HG03565 (cell line): ENCODE measurements at regions not wholly inside any gene's neighbourhood (a gene's known extent, or its start where the extent isn't known, plus 50 kb on each side); places are given as distances from the start of the nearest gene placed in this dataset.
A peak's percentile ranks its signal among the peaks of the same experiment; 100 is the strongest.
"Not testable (repeated sequence)": the region's sequence is repeated elsewhere in the genome, so short reads cannot be mapped to it uniquely, and the experiment has no call there.

Experiments used
- ATAC-seq: cut with Tn5 transposase; IDR thresholded peaks from one replicate; pipeline ENCODE4 v1.9.1; 2021; ENCODE audit warnings: mild to moderate bottlenecking, moderate library complexity; ENCODE audit not compliant: unreplicated experiment

DNA sequence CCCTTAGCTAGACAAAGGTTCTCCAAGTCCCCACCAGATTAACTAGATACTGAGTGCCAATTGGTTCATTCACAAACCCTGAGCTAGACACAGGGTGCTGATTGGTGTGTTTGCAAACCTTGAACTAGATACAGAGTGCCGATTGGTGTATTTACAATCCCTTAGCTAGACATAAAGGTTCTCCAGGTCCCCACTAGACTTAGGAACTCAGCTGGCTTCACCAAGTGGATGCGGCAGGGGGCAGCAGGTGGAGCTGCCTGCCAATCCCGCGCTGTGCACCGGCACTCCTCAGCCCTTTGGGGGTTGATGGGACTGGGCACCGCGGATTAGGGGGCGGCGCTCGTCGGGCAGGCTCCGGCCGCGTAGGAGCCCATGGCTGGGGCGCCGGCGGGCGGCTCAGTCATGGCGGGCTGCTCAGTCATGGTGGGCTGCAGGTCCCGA is 157.6 kb downstream of the KLRB1 start:
- not testable (repeated sequence) for ATAC-seq

GRCh38 chr12:9449657-9450126 is 158.0 kb downstream of the KLRB1 start:
- not testable (repeated sequence) for ATAC-seq

GRCh38 chr12:9449181-9449580 is 158.5 kb downstream of the KLRB1 start:
- ATAC-seq = no peak

DNA sequence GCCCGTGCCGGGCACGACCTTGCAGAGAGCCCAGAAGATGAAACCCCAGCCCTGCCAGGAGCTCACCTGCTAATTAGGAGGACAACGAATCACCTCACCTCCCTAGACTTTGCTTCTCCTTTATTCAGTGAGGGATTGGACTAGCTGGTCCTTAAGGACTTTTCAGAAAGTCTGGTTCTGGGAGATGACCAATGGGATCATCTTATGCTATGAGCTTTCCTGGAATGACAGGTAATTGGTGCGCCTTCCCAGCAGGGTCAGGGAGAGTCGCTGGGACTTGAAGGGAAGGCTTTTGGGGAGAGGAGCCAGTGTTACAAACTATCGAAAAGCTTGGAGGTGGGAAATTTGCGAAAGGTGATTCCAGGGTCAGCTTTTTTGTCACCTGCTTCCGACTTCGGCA is 159.1 kb downstream of the KLRB1 start:
- not testable (repeated sequence) for ATAC-seq

DNA sequence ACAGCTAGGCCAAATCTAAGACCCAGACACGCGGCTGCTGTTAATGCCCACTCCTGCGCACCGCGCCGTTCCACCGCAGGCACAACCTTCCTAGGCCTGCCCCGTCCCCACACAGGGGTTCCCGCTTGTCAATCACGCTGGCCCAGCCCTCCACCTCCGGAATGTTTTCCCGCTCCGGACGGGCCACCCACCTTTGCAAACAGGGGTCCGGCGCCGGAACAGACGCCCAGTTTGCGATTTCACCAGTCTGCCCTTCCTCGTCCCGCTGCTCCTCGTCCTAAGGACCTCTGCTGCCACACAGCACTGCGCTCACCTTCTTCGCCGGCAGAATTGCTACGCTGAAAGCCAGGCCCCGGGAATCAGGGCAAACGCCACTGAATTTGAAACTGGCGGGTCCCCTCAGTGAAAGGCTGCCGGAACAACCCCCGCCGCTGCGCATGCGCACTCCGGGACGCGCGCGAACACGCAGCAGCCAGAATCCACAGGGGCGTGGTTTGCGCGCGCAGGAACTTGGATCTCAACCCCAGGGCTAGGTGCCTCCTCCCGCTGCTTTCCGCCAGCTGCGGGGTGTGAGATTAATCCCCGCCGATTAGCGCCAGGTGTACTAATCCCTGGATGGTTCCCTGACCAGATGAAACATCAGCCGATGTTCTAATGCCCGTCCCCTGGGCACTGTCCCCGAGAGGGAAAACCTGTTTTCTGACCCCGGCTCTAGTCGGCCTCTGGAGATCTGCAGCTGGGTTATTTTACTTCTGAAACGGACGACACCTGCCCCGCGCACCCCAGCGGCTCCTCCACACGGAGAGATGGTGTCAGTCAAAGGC is 159.7 kb downstream of the KLRB1 start:
- ATAC-seq = peak; percentile 51

DNA sequence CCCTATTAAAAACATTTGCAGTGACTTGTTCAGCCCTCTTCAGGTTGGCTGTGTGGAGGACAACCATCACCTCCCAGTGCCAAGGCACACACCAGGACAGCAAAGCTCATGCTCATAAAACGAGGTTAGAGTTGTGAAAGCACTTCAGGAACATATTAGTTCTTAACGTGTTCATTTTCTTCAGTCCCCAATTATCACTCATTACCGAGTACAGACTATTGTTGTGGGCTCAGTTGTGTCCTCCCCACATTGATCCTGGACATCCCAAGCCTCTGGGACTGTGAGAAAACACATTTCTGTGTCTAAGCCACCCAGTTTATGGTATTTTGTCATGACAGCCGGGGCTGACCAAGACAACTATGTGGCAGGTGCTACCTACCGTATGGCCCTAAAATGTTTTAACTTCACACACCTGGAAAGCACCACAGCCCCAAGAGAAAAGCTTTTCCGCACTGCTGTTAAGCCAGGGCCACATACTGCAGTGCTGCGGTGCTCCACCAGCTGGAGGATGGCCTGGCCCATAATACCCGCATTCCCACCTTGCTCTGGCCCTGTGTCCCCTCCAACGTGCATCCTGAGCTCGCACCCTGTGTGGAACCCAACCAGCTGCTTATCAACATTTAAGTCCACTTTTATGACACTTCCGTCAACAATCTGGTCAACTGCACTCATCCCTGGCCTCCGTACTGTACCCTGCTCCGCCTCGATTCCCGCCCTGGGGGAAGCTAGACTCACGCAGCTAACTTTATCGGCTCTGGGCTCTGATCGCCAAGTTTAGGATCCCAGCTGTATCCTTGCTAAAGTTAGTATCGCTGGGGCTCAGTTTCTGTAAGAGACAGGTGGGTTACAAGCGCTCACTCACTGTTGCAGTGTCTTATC is 160.6 kb downstream of the KLRB1 start:
- ATAC-seq = not testable (repeated sequence)

GRCh38 chr12:9440428-9440827 is 167.3 kb downstream of the KLRB1 start:
- ATAC-seq = not testable (repeated sequence)

GRCh38 chr12:9435682-9436081 is 172.0 kb downstream of the KLRB1 start:
- ATAC-seq = not testable (repeated sequence)

GRCh38 chr12:9430385-9430784 is 177.3 kb downstream of the KLRB1 start:
- not testable (repeated sequence) for ATAC-seq

DNA sequence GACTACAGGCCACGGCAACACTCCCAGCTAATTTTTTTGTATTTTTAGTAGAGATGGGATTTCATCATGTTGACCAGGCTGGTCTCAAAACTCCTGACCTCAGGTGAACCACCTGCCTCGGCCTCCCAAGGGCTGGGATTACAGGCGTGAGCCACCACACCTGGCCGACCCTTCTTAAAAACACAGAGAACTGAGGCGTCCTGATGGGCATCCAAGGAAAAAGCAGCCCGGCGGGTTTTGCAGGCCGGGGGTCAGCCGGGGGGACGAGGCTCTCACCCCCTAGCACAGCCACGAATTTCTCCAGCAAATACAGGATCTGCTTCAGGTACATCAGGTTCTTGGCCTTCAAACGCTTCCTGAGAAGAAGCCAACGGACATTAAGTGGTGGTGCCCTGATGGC is 178.9 kb downstream of the KLRB1 start:
- not testable (repeated sequence) for ATAC-seq

GRCh38 chr12:9425429-9425828 is 182.3 kb downstream of the KLRB1 start:
- ATAC-seq = not testable (repeated sequence)

GRCh38 chr12:9424175-9424740 is 183.5 kb downstream of the KLRB1 start:
- ATAC-seq = not testable (repeated sequence)

GRCh38 chr12:9422689-9423088 is 185.0 kb downstream of the KLRB1 start:
- peak; percentile 59 for ATAC-seq

DNA sequence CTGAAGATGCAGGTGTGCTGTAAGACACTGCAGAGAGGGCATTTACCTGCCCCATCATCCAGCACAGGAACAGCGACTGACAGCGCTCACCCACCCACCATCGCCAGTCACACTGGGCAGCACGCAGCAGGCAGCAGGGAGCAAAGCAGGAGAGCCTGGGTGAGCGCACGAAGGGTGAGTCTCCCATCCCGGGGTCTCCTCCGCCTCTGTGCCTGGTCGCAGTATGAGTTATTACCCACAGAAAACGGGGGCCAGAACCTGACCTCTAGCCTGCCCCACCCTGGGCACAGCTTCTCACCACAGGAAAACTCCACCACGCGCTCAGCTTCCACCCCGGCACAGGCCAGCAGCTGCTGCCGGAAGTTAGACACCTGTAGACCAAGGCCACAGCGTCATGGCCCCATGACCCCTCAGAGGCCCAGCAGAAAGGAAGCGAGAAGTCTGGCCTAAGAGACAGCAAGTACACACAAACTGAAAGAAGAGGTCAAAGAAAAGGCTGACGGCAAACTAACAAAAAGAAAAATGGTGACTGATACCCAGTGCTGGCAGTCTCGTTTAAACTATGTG is 186.1 kb downstream of the KLRB1 start:
- not testable (repeated sequence) for ATAC-seq

DNA sequence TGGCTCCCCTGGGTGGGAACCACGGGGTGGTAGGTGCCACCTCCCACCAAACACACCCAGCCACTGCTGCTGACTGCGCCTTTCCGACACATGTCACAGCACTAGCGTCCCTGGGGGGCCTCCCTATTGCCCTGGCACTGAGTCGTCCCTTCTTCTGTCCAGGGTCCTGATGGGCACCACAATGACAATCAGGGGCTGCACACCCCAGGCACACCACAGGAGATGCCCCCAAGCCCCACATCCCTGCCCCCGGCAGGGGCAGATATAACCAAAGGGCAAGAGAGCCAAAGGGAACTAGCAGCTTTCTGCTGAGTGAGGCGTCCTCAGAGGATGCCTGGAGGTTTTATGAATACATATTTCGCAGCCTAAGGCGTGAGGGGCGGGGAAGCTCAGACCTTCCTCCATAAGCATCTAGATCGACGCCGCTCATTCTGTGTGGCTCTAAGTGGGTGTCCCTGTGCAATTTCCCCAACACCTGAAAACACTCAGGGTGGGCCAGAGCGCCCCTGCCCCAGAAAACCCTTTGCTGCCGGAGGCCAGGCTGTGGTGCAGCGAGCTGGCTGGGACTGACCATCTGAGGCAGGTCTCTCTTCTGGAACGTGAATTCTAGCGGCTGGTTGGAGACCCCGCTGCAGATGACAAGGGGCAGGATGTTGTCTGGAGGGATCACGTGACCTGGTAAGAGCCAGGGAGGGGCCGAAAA is 186.7 kb downstream of the KLRB1 start:
- not testable (repeated sequence) for ATAC-seq

DNA sequence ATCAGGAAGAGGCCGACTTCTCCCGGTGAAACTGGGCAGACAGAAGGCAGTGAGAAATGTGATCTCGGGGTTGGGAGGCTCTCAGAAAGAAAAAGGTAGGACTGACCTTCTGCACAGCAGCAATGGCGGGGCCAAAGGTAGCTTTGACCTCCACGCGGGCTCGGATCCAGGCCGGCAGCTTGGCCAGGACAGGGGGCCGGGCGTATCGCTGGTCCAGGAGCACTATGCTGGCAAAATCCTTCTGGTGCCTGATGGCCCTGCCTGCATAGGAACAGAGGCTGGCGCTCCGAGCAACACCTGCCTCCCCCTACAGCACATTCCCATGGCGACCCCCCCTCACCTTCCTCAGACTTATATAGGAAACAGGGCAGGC is 189.1 kb downstream of the KLRB1 start:
- ATAC-seq = not testable (repeated sequence)

DNA sequence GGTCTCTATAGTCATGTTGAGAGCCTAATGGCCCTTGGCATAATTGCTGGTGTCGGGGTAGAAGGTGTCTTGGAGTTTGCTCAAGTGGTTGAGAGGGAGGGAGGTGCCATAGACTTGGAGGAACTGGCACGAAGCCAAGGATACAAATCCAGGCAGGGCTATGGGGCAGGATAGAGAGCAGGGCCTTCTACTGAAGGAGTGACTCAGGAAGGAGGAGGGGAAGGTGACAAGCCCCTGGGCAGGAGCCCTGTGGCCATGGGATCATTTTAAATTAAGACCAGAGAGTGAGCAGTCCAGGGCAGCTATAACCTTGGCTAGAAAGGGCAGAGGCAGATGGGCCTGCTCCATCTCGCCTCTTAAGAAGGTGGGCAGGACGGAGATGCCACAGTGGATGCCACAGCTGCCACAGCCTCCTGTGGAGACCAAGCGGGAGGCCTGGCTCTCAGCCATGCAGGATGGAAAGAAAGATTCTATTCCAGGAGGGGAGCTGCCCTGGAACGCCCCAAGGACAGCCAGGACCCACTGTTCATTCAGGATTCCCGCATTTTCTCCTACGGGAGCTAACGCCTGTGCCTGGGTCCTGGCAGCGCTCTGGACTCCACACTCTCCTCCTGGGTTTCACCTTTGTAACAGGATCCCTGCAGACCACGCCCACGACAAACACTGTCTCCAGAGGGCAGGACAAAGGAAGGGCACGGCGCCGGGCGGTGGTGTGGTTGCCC is 189.6 kb downstream of the KLRB1 start:
- not testable (repeated sequence) for ATAC-seq

- ATAC-seq = not testable (repeated sequence)
Measured at GRCh38 chr12:9417341-9417740, 190.4 kb downstream of the KLRB1 start.

DNA sequence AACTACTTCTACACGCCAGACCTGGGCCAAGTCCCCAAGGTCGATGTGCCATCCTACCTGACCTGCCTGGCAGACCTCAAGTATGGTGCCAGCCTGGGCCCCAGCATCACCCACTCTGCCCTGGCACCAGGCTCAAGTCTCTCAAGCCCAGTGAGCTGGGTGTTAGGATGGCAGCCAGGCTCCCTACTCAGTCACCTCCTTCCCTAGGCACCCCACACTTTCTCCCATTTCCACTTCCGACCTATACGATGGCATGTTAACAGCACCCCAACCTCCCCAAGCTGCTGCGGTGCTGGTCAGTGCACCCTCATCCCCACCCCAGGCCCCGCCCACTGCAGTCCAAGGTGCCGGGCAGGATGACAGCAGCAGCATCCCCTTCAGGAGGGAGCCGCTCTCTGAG is 191.4 kb downstream of the KLRB1 start:
- not testable (repeated sequence) for ATAC-seq

DNA sequence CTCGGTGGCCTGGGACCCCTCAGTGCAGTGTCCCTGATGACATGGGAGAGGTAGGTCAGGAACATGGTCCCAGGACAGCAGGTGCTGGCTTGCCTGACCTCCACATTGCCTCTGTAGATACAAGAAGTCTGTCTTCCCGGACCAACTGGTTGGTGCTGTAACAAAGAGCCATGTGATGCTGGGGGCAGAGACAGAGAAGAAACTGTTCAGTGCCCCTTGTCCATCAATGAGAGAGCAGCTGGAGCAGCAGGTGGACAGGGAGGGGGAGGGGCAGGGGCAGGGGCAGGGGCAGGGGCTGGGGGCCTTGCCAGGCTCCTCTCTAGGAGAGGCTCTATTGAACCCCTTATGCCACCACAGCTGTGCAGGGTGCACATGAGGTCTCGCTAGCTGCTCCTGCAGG is 191.8 kb downstream of the KLRB1 start:
- ATAC-seq = not testable (repeated sequence)
